ENCODE measurements at regions not wholly inside any gene's neighbourhood (a gene's known extent, or its start where the extent isn't known, plus 50 kb on each side); places are given as distances from the start of the nearest gene placed in this dataset.

GRCh38 chr1:112800289-112800688 is 85.2 kb upstream of the PPM1J start:
- TF ChIP-seq CTCF (IDR thresholded peaks at IDR 0.05; ENCODE audit: insufficient read depth, low read length, poor library complexity, severe bottlenecking) (no peak), EZH2phosphoT487 (conservative IDR thresholded peaks at IDR 0.05; ENCODE audit: low read length) (no peak)
- H3K27ac ChIP-seq (ENCODE audit: low read depth, low read length) = no peak overlapping the region
- H3K9me3 ChIP-seq (ENCODE audit: insufficient read depth, low read length) = no peaks in the 10 kb centered on the region
- no peaks in the 10 kb centered on the region for H3K9me2 ChIP-seq (replicated peaks; ENCODE audit: insufficient read depth, low read length)
- no peak overlapping the region for H3K9ac ChIP-seq (ENCODE audit: low read length)
- H3F3A ChIP-seq (ENCODE audit: insufficient read depth) = no peaks in the 10 kb centered on the region
- H3K36me3 ChIP-seq (ENCODE audit: low read length) = no peaks in the 10 kb centered on the region
- no peaks in the 10 kb centered on the region for H4K20me1 ChIP-seq (ENCODE audit: low read depth, low read length)
- no peak overlapping the region for H3K4me3 ChIP-seq (ENCODE audit: insufficient read depth, low read length, poor library complexity, severe bottlenecking)
- H2AFZ ChIP-seq (ENCODE audit: low read depth, low read length, severe bottlenecking) = no peak overlapping the region
- no peak overlapping the region for H3K4me2 ChIP-seq (ENCODE audit: low read depth, low read length, poor library complexity, severe bottlenecking)
- no peaks in the 10 kb centered on the region for H3K27me3 ChIP-seq (ENCODE audit: low read length)
- H3K79me2 ChIP-seq (ENCODE audit: insufficient read depth, low read length) = no peaks in the 10 kb centered on the region

GRCh38 chr1:112798292-112798691 is 83.2 kb upstream of the PPM1J start:
- no peak for TF ChIP-seq EZH2phosphoT487 (conservative IDR thresholded peaks at IDR 0.05; ENCODE audit: low read length)
- TF ChIP-seq CTCF (IDR thresholded peaks at IDR 0.05; ENCODE audit: insufficient read depth, low read length, poor library complexity, severe bottlenecking) = no peak
- H3K27me3 ChIP-seq (ENCODE audit: low read length) = no peaks in the 10 kb centered on the region
- H3K9ac ChIP-seq (ENCODE audit: low read length) = no peak overlapping the region
- no peaks in the 10 kb centered on the region for H3K79me2 ChIP-seq (ENCODE audit: insufficient read depth, low read length)
- H3F3A ChIP-seq (ENCODE audit: insufficient read depth) = no peaks in the 10 kb centered on the region
- no peak overlapping the region for H2AFZ ChIP-seq (ENCODE audit: low read depth, low read length, severe bottlenecking)
- H3K4me2 ChIP-seq (ENCODE audit: low read depth, low read length, poor library complexity, severe bottlenecking) = no peak overlapping the region
- H3K36me3 ChIP-seq (ENCODE audit: low read length) = no peaks in the 10 kb centered on the region
- H3K9me3 ChIP-seq (ENCODE audit: insufficient read depth, low read length) = no peaks in the 10 kb centered on the region
- no peaks in the 10 kb centered on the region for H3K9me2 ChIP-seq (replicated peaks; ENCODE audit: insufficient read depth, low read length)
- H3K4me3 ChIP-seq (ENCODE audit: insufficient read depth, low read length, poor library complexity, severe bottlenecking) = no peak overlapping the region
- no peak overlapping the region for H3K27ac ChIP-seq (ENCODE audit: low read depth, low read length)
- H4K20me1 ChIP-seq (ENCODE audit: low read depth, low read length) = no peaks in the 10 kb centered on the region

- H3F3A ChIP-seq (ENCODE audit: insufficient read depth) = no peaks in the 10 kb centered on the region
- H3K9ac ChIP-seq (ENCODE audit: low read length) = no peak overlapping the region
- no peaks in the 10 kb centered on the region for H3K9me3 ChIP-seq (ENCODE audit: insufficient read depth, low read length)
- no peaks in the 10 kb centered on the region for H3K36me3 ChIP-seq (ENCODE audit: low read length)
- no peaks in the 10 kb centered on the region for H4K20me1 ChIP-seq (ENCODE audit: low read depth, low read length)
- no peak overlapping the region for H3K27ac ChIP-seq (ENCODE audit: low read depth, low read length)
- no peak overlapping the region for H3K4me3 ChIP-seq (ENCODE audit: insufficient read depth, low read length, poor library complexity, severe bottlenecking)
- H2AFZ ChIP-seq (ENCODE audit: low read depth, low read length, severe bottlenecking) = no peak overlapping the region
- H3K9me2 ChIP-seq (replicated peaks; ENCODE audit: insufficient read depth, low read length) = no peaks in the 10 kb centered on the region
- no peaks in the 10 kb centered on the region for H3K79me2 ChIP-seq (ENCODE audit: insufficient read depth, low read length)
- TF ChIP-seq CTCF (IDR thresholded peaks at IDR 0.05; ENCODE audit: insufficient read depth, low read length, poor library complexity, severe bottlenecking) (no peak), EZH2phosphoT487 (conservative IDR thresholded peaks at IDR 0.05; ENCODE audit: low read length) (no peak)
- no peaks in the 10 kb centered on the region for H3K27me3 ChIP-seq (ENCODE audit: low read length)
- no peak overlapping the region for H3K4me2 ChIP-seq (ENCODE audit: low read depth, low read length, poor library complexity, severe bottlenecking)
Measured at GRCh38 chr1:112797224-112797623, 82.1 kb upstream of the PPM1J start.
